ACC112 (cell line): ENCODE measurements at regions not wholly inside any gene's neighbourhood (a gene's known extent, or its start where the extent isn't known, plus 50 kb on each side); places are given as distances from the start of the nearest gene placed in this dataset.

Experiments
- H2AFZ ChIP-seq: fragments of 200-600 bp; sonication (generic); one replicate; pipeline ENCODE4 v1.6.0; 2017; ENCODE audit warnings: antibody characterized with exemption, low read length; ENCODE audit not compliant: unreplicated experiment
- H3K27ac ChIP-seq: fragments of 200-600 bp; sonication (generic); 2 replicates; pipeline ENCODE4 v1.5.1; 2014; ENCODE audit warnings: low read depth, mild to moderate bottlenecking, antibody characterized with exemption, low read length, moderate library complexity
- H3K27me3 ChIP-seq: fragments of 200-600 bp; sonication (generic); 2 replicates; pipeline ENCODE4 v1.6.1; 2014; ENCODE audit warnings: mild to moderate bottlenecking, antibody characterized with exemption, low read length, moderate library complexity, mixed read lengths; ENCODE audit not compliant: insufficient read depth
- H3K36me3 ChIP-seq: fragments of 200-600 bp; sonication (generic); 2 replicates; pipeline ENCODE4 v1.6.1; 2016; ENCODE audit warnings: mild to moderate bottlenecking, antibody characterized with exemption, low read length, moderate library complexity, mixed read lengths; ENCODE audit not compliant: insufficient read depth
- H3K4me1 ChIP-seq: fragments of 200-600 bp; sonication (generic); one replicate; pipeline ENCODE4 v1.6.1; 2016; ENCODE audit warnings: low read length, mixed read lengths; ENCODE audit not compliant: insufficient read depth, unreplicated experiment, control insufficient read depth
- H3K4me3 ChIP-seq: fragments of 200-600 bp; sonication (generic); 2 replicates; pipeline ENCODE4 v1.5.1; 2014; ENCODE audit warnings: mild to moderate bottlenecking, low read depth, low read length
- H3K79me2 ChIP-seq: fragments of 200-600 bp; sonication (generic); one replicate; pipeline ENCODE4 v1.6.0; 2016; ENCODE audit warnings: low read length; ENCODE audit not compliant: control insufficient read depth, unreplicated experiment, insufficient read depth

DNA sequence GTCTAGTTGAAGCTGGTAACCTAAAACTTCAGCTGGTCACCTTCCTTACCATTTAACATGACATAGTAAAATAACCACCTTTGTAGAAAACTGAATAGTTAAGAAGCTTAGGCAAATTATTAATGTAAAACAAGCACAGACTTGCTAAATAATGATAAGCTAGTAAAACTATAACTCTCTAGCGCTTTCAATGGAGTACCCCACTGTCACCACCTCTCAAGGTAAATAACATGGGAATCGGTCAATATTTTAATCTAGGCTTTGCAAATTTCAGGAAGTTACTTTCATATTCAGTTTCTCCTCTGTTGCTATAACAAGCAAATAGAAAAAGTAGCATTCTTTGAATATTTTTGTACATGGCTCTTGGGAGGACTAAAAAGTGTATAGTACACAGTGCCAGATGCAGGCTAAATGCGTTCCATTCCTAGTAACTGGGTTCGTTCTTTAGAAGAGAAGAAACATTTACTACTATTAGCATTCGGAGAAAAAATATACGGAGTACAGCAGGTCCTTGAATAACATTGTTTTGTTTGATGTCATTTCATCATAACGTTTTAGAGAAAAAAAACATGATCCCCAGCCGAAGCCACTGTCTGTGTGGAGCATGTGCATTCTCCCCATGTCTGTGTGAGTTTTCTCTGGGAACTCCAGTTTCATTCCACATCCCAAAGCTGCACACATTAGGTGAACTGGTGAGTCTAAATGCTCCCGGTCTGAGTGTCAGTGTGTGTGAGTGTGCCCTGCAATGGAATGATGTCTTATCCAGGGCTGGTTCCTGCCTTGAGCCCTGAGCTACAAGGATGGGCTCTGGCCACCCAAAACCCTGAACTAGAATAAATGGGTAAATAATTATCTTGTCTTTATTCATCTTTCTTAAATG is 52.5 kb downstream of the EPRS1 start:
- no peak overlapping the region for H2AFZ ChIP-seq
- no peaks in the 10 kb centered on the region for H3K36me3 ChIP-seq

DNA sequence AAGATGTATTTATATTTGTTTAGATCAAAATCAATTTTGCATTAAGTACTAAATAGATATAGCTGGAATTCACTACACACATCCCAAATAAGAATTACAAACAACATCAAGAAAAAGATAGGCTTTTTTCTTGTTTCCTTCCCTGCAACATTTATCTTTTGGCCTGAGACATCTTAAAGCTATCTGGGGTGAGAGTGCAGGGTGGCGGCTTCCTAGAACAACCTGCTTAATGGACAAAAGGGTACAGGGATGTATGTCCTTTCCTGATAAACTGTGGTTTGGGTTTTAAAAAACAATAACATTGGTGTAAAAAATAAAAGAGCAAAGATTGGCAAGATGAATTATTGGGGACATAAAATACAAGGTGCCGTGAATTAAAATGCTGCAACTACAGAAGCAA is 54.4 kb downstream of the EPRS1 start:
- Histone ChIP-seq H3K4me3 (no peak overlapping the region), H3K4me1 (peaks cover 4% of the 10 kb centered on the region), H3K36me3 (peaks cover 12% of the 10 kb centered on the region), H2AFZ (no peak overlapping the region), H3K27me3 (no peaks in the 10 kb centered on the region), H3K27ac (no peak overlapping the region), H3K79me2 (no peaks in the 10 kb centered on the region)

More for the DNA sequence above, 52.5 kb downstream of the EPRS1 start:
- H3K79me2 ChIP-seq: no peaks in the 10 kb centered on the region
- H3K27ac ChIP-seq: 0 out of 2 replicates have a peak overlapping the region, but pooled peaks have one; percentile 2
- H3K27me3 ChIP-seq: no peaks in the 10 kb centered on the region
- H3K4me1 ChIP-seq: peaks cover 4% of the 10 kb centered on the region
- H3K4me3 ChIP-seq: peak overlapping the region; percentile 33; the same call in 1 of the 2 replicates

DNA sequence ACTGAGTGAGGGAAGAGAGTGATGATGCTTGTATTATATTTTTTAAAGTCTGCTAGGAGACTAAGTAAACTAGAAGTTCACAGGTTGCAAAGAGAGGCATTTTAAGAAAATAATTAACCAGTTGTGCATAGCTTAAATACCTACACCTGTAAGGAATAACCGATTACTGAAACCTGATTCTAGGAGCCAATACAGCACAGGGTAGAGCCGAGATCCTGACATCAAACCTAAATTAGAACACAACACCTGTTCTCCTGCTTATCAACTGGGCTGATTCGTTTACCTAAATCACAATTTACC is 54.8 kb downstream of the EPRS1 start:
- Histone ChIP-seq H3K4me3 (no peak overlapping the region), H3K36me3 (peaks cover 15% of the 10 kb centered on the region), H3K79me2 (no peaks in the 10 kb centered on the region), H3K27me3 (no peaks in the 10 kb centered on the region), H3K4me1 (peaks cover 4% of the 10 kb centered on the region), H3K27ac (no peak overlapping the region), H2AFZ (no peak overlapping the region)

GRCh38 chr1:219990782-219991510 is 55.4 kb downstream of the EPRS1 start:
- H3K4me3 ChIP-seq: no peak overlapping the region

DNA sequence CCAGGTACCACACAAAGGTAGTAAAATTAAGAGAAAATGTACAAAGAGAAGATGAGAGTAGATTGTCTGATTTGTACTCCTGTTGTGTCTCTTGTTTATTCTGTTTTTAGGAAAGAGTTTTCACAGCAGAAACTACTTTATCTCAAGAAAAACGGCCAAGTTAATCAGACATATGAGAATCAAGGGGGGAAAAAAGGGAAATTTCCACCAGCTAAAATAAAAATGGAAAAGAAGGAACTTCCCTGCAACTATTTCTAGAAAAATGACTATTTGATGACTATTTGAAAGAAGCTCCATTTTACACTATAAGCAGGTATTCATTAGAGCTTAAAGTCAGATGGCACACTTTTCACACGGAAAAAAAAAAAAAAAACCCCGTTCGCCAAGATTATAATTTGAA is 56.5 kb downstream of the EPRS1 start:
- Histone ChIP-seq H3K79me2 (no peaks in the 10 kb centered on the region), H3K36me3 (peaks cover 18% of the 10 kb centered on the region), H2AFZ (no peak overlapping the region), H3K27me3 (no peaks in the 10 kb centered on the region), H3K4me3 (no peak overlapping the region), H3K27ac (no peak overlapping the region), H3K4me1 (peaks cover 4% of the 10 kb centered on the region)

More at GRCh38 chr1:219990782-219991510, 55.4 kb downstream of the EPRS1 start:
- H3K27ac ChIP-seq: no peak overlapping the region
- H3K27me3 ChIP-seq: no peaks in the 10 kb centered on the region
- H3K79me2 ChIP-seq: no peaks in the 10 kb centered on the region
- H3K36me3 ChIP-seq: peaks cover 18% of the 10 kb centered on the region
- no peak overlapping the region for H2AFZ ChIP-seq
- H3K4me1 ChIP-seq: peaks cover 4% of the 10 kb centered on the region

- Histone ChIP-seq H3K4me3 (no peak overlapping the region), H3K27ac (no peak overlapping the region), H3K36me3 (peaks cover 22% of the 10 kb centered on the region), H2AFZ (no peak overlapping the region), H3K4me1 (peaks cover 1% of the 10 kb centered on the region), H3K79me2 (no peaks in the 10 kb centered on the region), H3K27me3 (no peaks in the 10 kb centered on the region)
Measured at GRCh38 chr1:219988818-219989217, 57.5 kb downstream of the EPRS1 start.

GRCh38 chr1:219988387-219988786 is 57.9 kb downstream of the EPRS1 start:
- Histone ChIP-seq H2AFZ (no peak overlapping the region), H3K36me3 (peaks cover 22% of the 10 kb centered on the region), H3K27me3 (no peaks in the 10 kb centered on the region), H3K4me1 (no peaks in the 10 kb centered on the region), H3K4me3 (no peak overlapping the region), H3K27ac (no peak overlapping the region), H3K79me2 (no peaks in the 10 kb centered on the region)

DNA sequence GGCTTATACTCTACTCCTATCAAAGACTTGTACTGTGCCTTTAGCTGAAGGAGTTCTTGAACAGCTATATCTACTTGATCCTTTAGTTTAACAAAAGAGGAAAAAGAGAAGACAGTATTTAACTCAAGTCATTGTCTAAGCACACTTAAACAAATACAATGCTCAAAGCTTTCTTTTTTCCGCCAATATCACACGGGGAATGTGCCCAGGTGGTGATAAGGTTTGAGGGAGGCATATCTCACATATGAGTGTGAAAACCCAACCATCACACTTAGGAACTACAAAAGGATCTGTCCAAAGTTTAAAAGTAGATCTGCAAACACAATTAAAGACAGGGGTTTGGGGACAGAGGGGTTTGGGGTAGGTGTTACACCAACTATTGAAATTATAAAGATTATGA is 59.0 kb upstream of the SLC30A10 start:
- Histone ChIP-seq H3K27me3 (no peaks in the 10 kb centered on the region), H3K4me1 (no peaks in the 10 kb centered on the region), H2AFZ (no peak overlapping the region), H3K4me3 (no peak overlapping the region), H3K79me2 (no peaks in the 10 kb centered on the region), H3K27ac (no peak overlapping the region), H3K36me3 (peaks cover 32% of the 10 kb centered on the region)

GRCh38 chr1:219985169-219985568 is 56.8 kb upstream of the SLC30A10 start:
- H3K4me1 ChIP-seq: no peaks in the 10 kb centered on the region

More at GRCh38 chr1:219985169-219985568, 56.8 kb upstream of the SLC30A10 start:
- Histone ChIP-seq H3K27me3 (no peaks in the 10 kb centered on the region), H3K4me3 (no peak overlapping the region), H3K79me2 (no peaks in the 10 kb centered on the region), H3K36me3 (peaks cover 36% of the 10 kb centered on the region), H2AFZ (no peak overlapping the region), H3K27ac (no peak overlapping the region)
